ENCODE measurements at regions not wholly inside any gene's neighbourhood (a gene's known extent, or its start where the extent isn't known, plus 50 kb on each side); places are given as distances from the start of the nearest gene placed in this dataset.
"Not testable (repeated sequence)": the region's sequence is repeated elsewhere in the genome, so short reads cannot be mapped to it uniquely, and the experiment has no call there.

- Histone ChIP-seq H3K9me3 (ENCODE audit: low read length) (no peaks in the 10 kb centered on the region), H3K36me3 (ENCODE audit: insufficient read depth, low read length) (no peaks in the 10 kb centered on the region), H3K27me3 (ENCODE audit: insufficient read depth, low read length, poor library complexity, severe bottlenecking) (no peaks in the 10 kb centered on the region), H3K4me3 (ENCODE audit: low read length) (no peak overlapping the region), H3K4me1 (ENCODE audit: insufficient read depth, low read length) (no peaks in the 10 kb centered on the region), H3K27ac (ENCODE audit: low read depth, low read length) (no peak overlapping the region)
- H3K36me3 Mint-ChIP-seq = peaks cover 0 to 2% (median 0%) of the 10 kb centered on the region in 3 donors
- H3K4me3 Mint-ChIP-seq = no peak overlapping the region
- H3K27ac Mint-ChIP-seq = no peak overlapping the region
- no peak for DNase-seq
- POLR2A ChIA-PET = no interaction called here
- peaks cover 0 to 1% of the 10 kb centered on the region in 2 donors for H3K27me3 Mint-ChIP-seq
- no peaks in the 10 kb centered on the region for H3K4me1 Mint-ChIP-seq
- CTCF ChIA-PET = no interaction called here
- H3K9me3 Mint-ChIP-seq = peaks cover 0 to 5% (median 3%) of the 10 kb centered on the region in 5 donors
Measured at GRCh38 chr7:69091521-69091920, 506.8 kb upstream of the AUTS2 start.

GRCh38 chr7:69095127-69095526 lies 503.1 kb upstream of the AUTS2 start:
- Mint-ChIP-seq H3K4me3 (no peak overlapping the region), H3K36me3 (no peaks in the 10 kb centered on the region), H3K27ac (no peak overlapping the region), H3K4me1 (no peaks in the 10 kb centered on the region), H3K27me3 (peaks cover 0 to 1% of the 10 kb centered on the region in 2 donors), H3K9me3 (peaks cover 1 to 4% (median 2%) of the 10 kb centered on the region in 5 donors)
- H3K36me3 ChIP-seq (ENCODE audit: insufficient read depth, low read length) = no peaks in the 10 kb centered on the region
- no peaks in the 10 kb centered on the region for H3K9me3 ChIP-seq (ENCODE audit: low read length)
- DNase-seq = no peak
- ChIA-PET POLR2A (no interaction called here), CTCF (no interaction called here)
- H3K4me3 ChIP-seq (ENCODE audit: low read length) = no peak overlapping the region
- H3K4me1 ChIP-seq (ENCODE audit: insufficient read depth, low read length) = no peaks in the 10 kb centered on the region
- H3K27me3 ChIP-seq (ENCODE audit: insufficient read depth, low read length, poor library complexity, severe bottlenecking) = no peaks in the 10 kb centered on the region
- no peak overlapping the region for H3K27ac ChIP-seq (ENCODE audit: low read depth, low read length)

GRCh38 chr7:69095649-69096048 lies 502.6 kb upstream of the AUTS2 start:
- H3K4me3 Mint-ChIP-seq = no peak overlapping the region
- Histone ChIP-seq H3K36me3 (ENCODE audit: insufficient read depth, low read length) (no peaks in the 10 kb centered on the region), H3K9me3 (ENCODE audit: low read length) (no peaks in the 10 kb centered on the region), H3K27ac (ENCODE audit: low read depth, low read length) (no peak overlapping the region), H3K4me1 (ENCODE audit: insufficient read depth, low read length) (no peaks in the 10 kb centered on the region), H3K4me3 (ENCODE audit: low read length) (no peak overlapping the region), H3K27me3 (ENCODE audit: insufficient read depth, low read length, poor library complexity, severe bottlenecking) (no peaks in the 10 kb centered on the region)
- H3K27ac Mint-ChIP-seq = no peak overlapping the region
- no peak for DNase-seq
- peaks cover 1 to 4% (median 2%) of the 10 kb centered on the region in 5 donors for H3K9me3 Mint-ChIP-seq
- no peaks in the 10 kb centered on the region for H3K27me3 Mint-ChIP-seq
- ChIA-PET POLR2A (no interaction called here), CTCF (no interaction called here)
- H3K4me1 Mint-ChIP-seq = no peaks in the 10 kb centered on the region
- H3K36me3 Mint-ChIP-seq = no peaks in the 10 kb centered on the region

GRCh38 chr7:69104023-69104422 lies 494.3 kb upstream of the AUTS2 start:
- no peaks in the 10 kb centered on the region for H3K9me3 ChIP-seq (ENCODE audit: low read length)
- Mint-ChIP-seq H3K4me3 (no peak overlapping the region), H3K36me3 (no peaks in the 10 kb centered on the region), H3K4me1 (no peaks in the 10 kb centered on the region), H3K9me3 (peaks cover 4 to 11% (median 6%) of the 10 kb centered on the region in 5 donors), H3K27me3 (peaks cover 0 to 6% of the 10 kb centered on the region in 2 donors), H3K27ac (no peak overlapping the region)
- H3K4me3 ChIP-seq (ENCODE audit: low read length) = no peak overlapping the region
- H3K27ac ChIP-seq (ENCODE audit: low read depth, low read length) = no peak overlapping the region
- DNase-seq = no peak
- H3K36me3 ChIP-seq (ENCODE audit: insufficient read depth, low read length) = no peaks in the 10 kb centered on the region
- CTCF ChIA-PET = no interaction called here
- no peaks in the 10 kb centered on the region for H3K4me1 ChIP-seq (ENCODE audit: insufficient read depth, low read length)
- POLR2A ChIA-PET = no interaction called here
- H3K27me3 ChIP-seq (ENCODE audit: insufficient read depth, low read length, poor library complexity, severe bottlenecking) = no peaks in the 10 kb centered on the region

GRCh38 chr7:69105092-69105491 lies 493.2 kb upstream of the AUTS2 start:
- POLR2A ChIA-PET = no interaction called here
- CTCF ChIA-PET = no interaction called here

GRCh38 chr7:69105981-69106380 lies 492.3 kb upstream of the AUTS2 start:
- POLR2A ChIA-PET = no interaction called here
- Histone ChIP-seq H3K36me3 (ENCODE audit: insufficient read depth, low read length) (no peaks in the 10 kb centered on the region), H3K9me3 (ENCODE audit: low read length) (no peaks in the 10 kb centered on the region), H3K4me3 (ENCODE audit: low read length) (no peak overlapping the region), H3K27me3 (ENCODE audit: insufficient read depth, low read length, poor library complexity, severe bottlenecking) (no peaks in the 10 kb centered on the region), H3K27ac (ENCODE audit: low read depth, low read length) (no peak overlapping the region), H3K4me1 (ENCODE audit: insufficient read depth, low read length) (no peaks in the 10 kb centered on the region)
- no peaks in the 10 kb centered on the region for H3K36me3 Mint-ChIP-seq
- peaks cover 0 to 7% of the 10 kb centered on the region in 2 donors for H3K27me3 Mint-ChIP-seq
- no peak for DNase-seq
- CTCF ChIA-PET = no interaction called here
- H3K4me1 Mint-ChIP-seq = no peaks in the 10 kb centered on the region
- peaks cover 4 to 11% (median 6%) of the 10 kb centered on the region in 5 donors for H3K9me3 Mint-ChIP-seq
- H3K27ac Mint-ChIP-seq = no peak overlapping the region
- no peak overlapping the region for H3K4me3 Mint-ChIP-seq

More at GRCh38 chr7:69105092-69105491, 493.2 kb upstream of the AUTS2 start:
- H3K27me3 ChIP-seq (ENCODE audit: insufficient read depth, low read length, poor library complexity, severe bottlenecking) = no peaks in the 10 kb centered on the region
- Mint-ChIP-seq H3K27ac (no peak overlapping the region), H3K9me3 (peaks cover 5 to 11% (median 7%) of the 10 kb centered on the region in 5 donors), H3K4me3 (no peak overlapping the region), H3K27me3 (peaks cover 0 to 6% of the 10 kb centered on the region in 2 donors), H3K36me3 (no peaks in the 10 kb centered on the region), H3K4me1 (no peaks in the 10 kb centered on the region)
- no peak overlapping the region for H3K27ac ChIP-seq (ENCODE audit: low read depth, low read length)
- H3K4me3 ChIP-seq (ENCODE audit: low read length) = no peak overlapping the region
- H3K4me1 ChIP-seq (ENCODE audit: insufficient read depth, low read length) = no peaks in the 10 kb centered on the region
- no peaks in the 10 kb centered on the region for H3K9me3 ChIP-seq (ENCODE audit: low read length)
- no peak for DNase-seq
- H3K36me3 ChIP-seq (ENCODE audit: insufficient read depth, low read length) = no peaks in the 10 kb centered on the region

- H3K36me3 ChIP-seq (ENCODE audit: insufficient read depth, low read length); DNase-seq; H3K4me1 Mint-ChIP-seq; H3K27me3 ChIP-seq (ENCODE audit: insufficient read depth, low read length, poor library complexity, severe bottlenecking); POLR2A ChIA-PET; H3K27ac ChIP-seq (ENCODE audit: low read depth, low read length); CTCF ChIA-PET; H3K27ac Mint-ChIP-seq; H3K27me3 Mint-ChIP-seq; H3K4me3 ChIP-seq (ENCODE audit: low read length); H3K36me3 Mint-ChIP-seq; H3K4me3 Mint-ChIP-seq; H3K9me3 ChIP-seq (ENCODE audit: low read length); H3K4me1 ChIP-seq (ENCODE audit: insufficient read depth, low read length): not testable (repeated sequence)
- peaks cover 2 to 11% (median 6%) of the 10 kb centered on the region in 5 donors for H3K9me3 Mint-ChIP-seq
Measured at GRCh38 chr7:69106449-69106848, 491.8 kb upstream of the AUTS2 start.

- H3K4me3 ChIP-seq (ENCODE audit: low read length); H3K27me3 Mint-ChIP-seq; POLR2A ChIA-PET; H3K27me3 ChIP-seq (ENCODE audit: insufficient read depth, low read length, poor library complexity, severe bottlenecking); H3K27ac ChIP-seq (ENCODE audit: low read depth, low read length); H3K36me3 ChIP-seq (ENCODE audit: insufficient read depth, low read length); H3K9me3 ChIP-seq (ENCODE audit: low read length); DNase-seq; H3K4me1 Mint-ChIP-seq; H3K4me1 ChIP-seq (ENCODE audit: insufficient read depth, low read length); CTCF ChIA-PET; H3K9me3 Mint-ChIP-seq; H3K27ac Mint-ChIP-seq; H3K4me3 Mint-ChIP-seq; H3K36me3 Mint-ChIP-seq: not testable (repeated sequence)
Measured at GRCh38 chr7:69106946-69107345, 491.3 kb upstream of the AUTS2 start.

GRCh38 chr7:69108097-69108496 lies 490.2 kb upstream of the AUTS2 start:
- Mint-ChIP-seq H3K4me1 (no peaks in the 10 kb centered on the region), H3K27me3 (peaks cover 0 to 7% of the 10 kb centered on the region in 2 donors), H3K4me3 (no peak overlapping the region), H3K27ac (no peak overlapping the region), H3K9me3 (peaks cover under 1 to 7% (median 2%) of the 10 kb centered on the region in 5 donors), H3K36me3 (no peaks in the 10 kb centered on the region)
- Histone ChIP-seq H3K4me1 (ENCODE audit: insufficient read depth, low read length) (no peaks in the 10 kb centered on the region), H3K27me3 (ENCODE audit: insufficient read depth, low read length, poor library complexity, severe bottlenecking) (no peaks in the 10 kb centered on the region), H3K27ac (ENCODE audit: low read depth, low read length) (no peak overlapping the region), H3K4me3 (ENCODE audit: low read length) (no peak overlapping the region), H3K9me3 (ENCODE audit: low read length) (no peaks in the 10 kb centered on the region), H3K36me3 (ENCODE audit: insufficient read depth, low read length) (no peaks in the 10 kb centered on the region)
- CTCF ChIA-PET = no interaction called here
- POLR2A ChIA-PET = no interaction called here
- DNase-seq = no peak
